PC-3 (cell line): ENCODE measurements at regions not wholly inside any gene's neighbourhood (a gene's known extent, or its start where the extent isn't known, plus 50 kb on each side); places are given as distances from the start of the nearest gene placed in this dataset.

Experiments used
- ATAC-seq: fragments of 200-7000 bp; cut with Tn5 transposase; 2 replicates; pipeline ENCODE4 v1.9.1; 2020; ENCODE audit warnings: mild to moderate bottlenecking, moderate library complexity
- BruUV-seq: library from RNA; stranded (reverse); fragments of 400-500 nt; replicated peaks from 2 replicates; lab custom pipeline; 2021; lab: Mats Ljungman, UMichigan
- CTCF ChIA-PET: fragments of 300-600 bp; sonication (Branson Sonifier 250); formaldehyde crosslinking; loops from one replicate; lab custom pipeline; 2022; ENCODE audit warnings: antibody characterized with exemption; lab: Charles Lee
- POLR2A ChIA-PET: fragments of 300-600 bp; sonication (Branson Sonifier 250); formaldehyde crosslinking; loops from one replicate; lab custom pipeline; 2022; ENCODE audit warnings: antibody characterized with exemption; ENCODE audit not compliant: unreplicated experiment; lab: Charles Lee
- DNase-seq: peaks from one replicate; pipeline ENCODE4 v3.0.0-alpha.2; 2015
- H2AFZ ChIP-seq: fragments of 300-600 bp; sonication (generic); 2 replicates; pipeline ENCODE4 v1.6.0; 2016; ENCODE audit warnings: antibody characterized with exemption, low read length
- H3F3A ChIP-seq: fragments of 300-600 bp; sonication (generic); one replicate; pipeline ENCODE4 v1.6.0; 2017; ENCODE audit warnings: antibody characterized with exemption, low read length, control low read depth, mild to moderate bottlenecking; ENCODE audit not compliant: unreplicated experiment
- H3K27ac ChIP-seq: fragments of 300-600 bp; sonication (generic); 2 replicates; pipeline ENCODE4 v1.5.1; 2016; ENCODE audit warnings: mild to moderate bottlenecking, low read length
- H3K27me3 ChIP-seq: fragments of 300-600 bp; sonication (generic); 2 replicates; pipeline ENCODE4 v1.6.1; 2016; ENCODE audit warnings: low read length, mixed read lengths
- H3K36me3 ChIP-seq: fragments of 300-600 bp; sonication (generic); 2 replicates; pipeline ENCODE4 v1.6.1; 2016; ENCODE audit warnings: low read depth, mixed run types, low read length, mixed read lengths
- H3K4me1 ChIP-seq: fragments of 300-600 bp; sonication (generic); 2 replicates; pipeline ENCODE4 v1.5.1; 2016; ENCODE audit warnings: low read length; ENCODE audit not compliant: insufficient read depth
- H3K4me2 ChIP-seq: fragments of 300-600 bp; sonication (generic); 2 replicates; pipeline ENCODE4 v1.6.0; 2016; ENCODE audit warnings: low read length
- H3K4me3 ChIP-seq: fragments of 300-600 bp; sonication (generic); 2 replicates; pipeline ENCODE4 v1.5.1; 2016; ENCODE audit warnings: mild to moderate bottlenecking, low read length, mixed read lengths
- H3K79me2 ChIP-seq: fragments of 300-600 bp; sonication (generic); 2 replicates; pipeline ENCODE4 v1.6.1; 2017; ENCODE audit warnings: low read length, mixed read lengths
- H3K9ac ChIP-seq: fragments of 300-600 bp; sonication (generic); 2 replicates; pipeline ENCODE4 v1.6.0; 2016; ENCODE audit warnings: mild to moderate bottlenecking, low read length
- H3K9me2 ChIP-seq: fragments of 300-600 bp; sonication (generic); replicated peaks from 2 replicates; pipeline ENCODE4 v1.6.1; 2016; ENCODE audit warnings: mixed run types, low read length, mixed read lengths
- H3K9me3 ChIP-seq: fragments of 300-600 bp; sonication (generic); 2 replicates; pipeline ENCODE4 v1.6.1; 2016; ENCODE audit warnings: low read length, mixed read lengths
- H4K20me1 ChIP-seq: fragments of 300-600 bp; sonication (generic); 2 replicates; pipeline ENCODE4 v1.6.1; 2016; ENCODE audit warnings: low read length, mixed read lengths
- CTCF ChIP-seq: fragments of 300-600 bp; sonication (generic); conservative IDR thresholded peaks from 2 replicates; pipeline ENCODE4 v1.5.1; 2017; ENCODE audit warnings: antibody characterized with exemption, low read depth, mild to moderate bottlenecking, low read length
- EZH2 ChIP-seq: fragments of 300-600 bp; sonication (generic); IDR thresholded peaks from one replicate; pipeline ENCODE4 v1.6.1; 2017; ENCODE audit warnings: antibody characterized with exemption, mild to moderate bottlenecking, low read length; ENCODE audit not compliant: unreplicated experiment
- EZH2phosphoT487 ChIP-seq: fragments of 300-600 bp; sonication (generic); IDR thresholded peaks from 2 replicates; pipeline ENCODE4 v1.6.1; 2018; ENCODE audit warnings: mild to moderate bottlenecking, antibody characterized with exemption, low read length, borderline replicate concordance
- intact Hi-C: fragments of 100-400 bp; cut with micrococcal nuclease; formaldehyde crosslinking; loops from 2 replicates; pipeline ENCODE4 v1.9.0; 2023

GRCh38 chr15:66959066-66959465 lies 106.3 kb upstream of the SMAD3 start:
- ChIA-PET CTCF (no interaction called here), POLR2A (interaction anchor here (0.6 kb wide), 1 partner anchor 26 kb away, joined by 5 read pairs; no protein-coding TSS in a partner anchor)
- TF ChIP-seq EZH2 (no peak), EZH2phosphoT487 (no peak), CTCF (no peak)
- Histone ChIP-seq H3K27ac (no peak overlapping the region), H3K36me3 (no peaks in the 10 kb centered on the region), H4K20me1 (no peaks in the 10 kb centered on the region), H3K9me2 (no peaks in the 10 kb centered on the region), H3K4me3 (no peak overlapping the region), H3K4me2 (no peak overlapping the region), H3K9ac (no peak overlapping the region), H3K4me1 (peaks cover 30% of the 10 kb centered on the region), H2AFZ (no peak overlapping the region), H3K79me2 (no peaks in the 10 kb centered on the region), H3F3A (no peaks in the 10 kb centered on the region), H3K27me3 (no peaks in the 10 kb centered on the region), H3K9me3 (no peaks in the 10 kb centered on the region)
- no peak for ATAC-seq
- intact Hi-C loops, result no loop called here
- BruUV-seq, result no TSS peak
- DNase-seq, result no peak

GRCh38 chr15:66959875-66960274 lies 105.5 kb upstream of the SMAD3 start:
- Histone ChIP-seq H3K9me2 (no peaks in the 10 kb centered on the region), H3K9me3 (no peaks in the 10 kb centered on the region), H3K4me3 (no peak overlapping the region), H3K4me1 (peaks cover 27% of the 10 kb centered on the region), H3K36me3 (no peaks in the 10 kb centered on the region), H3F3A (no peaks in the 10 kb centered on the region), H3K27me3 (no peaks in the 10 kb centered on the region), H3K4me2 (no peak overlapping the region), H2AFZ (no peak overlapping the region), H3K9ac (no peak overlapping the region), H3K27ac (no peak overlapping the region), H3K79me2 (no peaks in the 10 kb centered on the region), H4K20me1 (no peaks in the 10 kb centered on the region)
- ATAC-seq (no peak), DNase-seq (no peak)
- BruUV-seq, result no TSS peak
- TF ChIP-seq EZH2phosphoT487 (no peak), EZH2 (no peak), CTCF (no peak)
- intact Hi-C loops, result no loop called here
- ChIA-PET CTCF (interaction anchor here (0.6 kb wide), 1 partner anchor 142 kb away, joined by 3 read pairs; no protein-coding TSS in a partner anchor), POLR2A (no interaction called here)

- Histone ChIP-seq H3F3A (no peaks in the 10 kb centered on the region), H3K27me3 (no peaks in the 10 kb centered on the region), H3K9me3 (no peaks in the 10 kb centered on the region), H3K9ac (no peak overlapping the region), H3K9me2 (no peaks in the 10 kb centered on the region), H3K27ac (no peak overlapping the region), H3K4me3 (no peak overlapping the region), H3K79me2 (no peaks in the 10 kb centered on the region), H3K4me2 (no peak overlapping the region), H3K4me1 (peaks cover 21% of the 10 kb centered on the region), H2AFZ (no peak overlapping the region), H3K36me3 (no peaks in the 10 kb centered on the region), H4K20me1 (no peaks in the 10 kb centered on the region)
- BruUV-seq, result no TSS peak
- no peak for DNase-seq
- intact Hi-C loops, result no loop called here
- TF ChIP-seq EZH2 (no peak), EZH2phosphoT487 (no peak), CTCF (no peak)
- POLR2A ChIA-PET, result no interaction called here
- no peak for ATAC-seq
- CTCF ChIA-PET, result no interaction called here
These were observed 104.9 kb upstream of the SMAD3 start for GRCh38 chr15:66960519-66960918.
